Upper lobe of right lung (tissue), 1 donor: ENCODE measurements at regions not wholly inside any gene's neighbourhood (a gene's known extent, or its start where the extent isn't known, plus 50 kb on each side); places are given as distances from the start of the nearest gene placed in this dataset.

Experiments
- ATAC-seq: fragments of 200-7000 bp; cut with Tn5 transposase; one replicate; pipeline ENCODE4 v1.9.1; 2020; ENCODE audit warnings: mild to moderate bottlenecking, moderate library complexity
- DNase-seq: peaks from one replicate; pipeline ENCODE4 v3.0.0-alpha.2; 2020
- H3K27ac ChIP-seq: fragments of 200-600 bp; one replicate; pipeline ENCODE4 v1.8.0; 2022
- H3K27me3 ChIP-seq: fragments of 200-600 bp; one replicate; pipeline ENCODE4 v1.8.0; 2022; ENCODE audit warnings: mild to moderate bottlenecking
- H3K36me3 ChIP-seq: fragments of 200-600 bp; one replicate; pipeline ENCODE4 v1.8.0; 2022
- H3K4me1 ChIP-seq: fragments of 200-600 bp; one replicate; pipeline ENCODE4 v1.8.0; 2022
- H3K4me3 ChIP-seq: fragments of 200-600 bp; one replicate; pipeline ENCODE4 v1.8.0; 2022; ENCODE audit warnings: mild to moderate bottlenecking
- H3K9me3 ChIP-seq: fragments of 200-600 bp; one replicate; pipeline ENCODE4 v1.8.0; 2022
- intact Hi-C: fragments of 100-400 bp; cut with DNase I; formaldehyde crosslinking; loops from one replicate; pipeline ENCODE4 v1.11.0; 2022
- TF ChIP-seq, protein P1 (sequence below): fragments of 200-600 bp; IDR thresholded peaks from one replicate; pipeline ENCODE4 v1.8.0; 2022; ENCODE audit warnings: antibody characterized with exemption
- donor health status: DM: no; HTN: yes; CAD: no; lungs with severe emphysema.

DNA sequence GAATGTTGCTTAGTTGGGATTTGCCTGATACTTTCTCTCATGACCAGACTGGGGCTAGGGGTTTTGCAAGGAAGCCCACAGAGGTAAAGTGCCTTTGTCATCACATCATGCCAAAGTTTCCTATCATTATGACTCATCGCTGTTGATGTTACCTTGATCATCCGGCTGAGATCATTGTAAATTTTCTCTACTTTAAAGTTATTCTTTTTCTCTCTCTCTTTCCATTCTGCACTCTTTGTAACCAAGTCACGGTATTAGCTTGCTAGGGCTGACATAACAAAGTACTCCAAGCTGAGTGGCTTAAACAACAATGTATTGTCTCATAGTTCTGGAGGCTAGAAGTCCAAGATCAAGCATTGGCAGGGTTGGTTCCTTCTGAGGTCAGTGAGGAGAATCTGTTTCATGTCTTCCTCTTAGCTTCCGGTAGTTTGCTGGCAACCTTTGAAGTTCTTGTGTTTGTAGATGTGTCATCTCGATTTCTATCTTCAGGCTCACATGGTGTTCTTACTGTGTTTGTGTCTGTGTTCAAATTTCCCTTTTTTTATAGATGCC, 113.0 kb downstream of the DTHD1 start:
- no peak overlapping the region for H3K27ac ChIP-seq
- TF ChIP-seq, protein P1, sequence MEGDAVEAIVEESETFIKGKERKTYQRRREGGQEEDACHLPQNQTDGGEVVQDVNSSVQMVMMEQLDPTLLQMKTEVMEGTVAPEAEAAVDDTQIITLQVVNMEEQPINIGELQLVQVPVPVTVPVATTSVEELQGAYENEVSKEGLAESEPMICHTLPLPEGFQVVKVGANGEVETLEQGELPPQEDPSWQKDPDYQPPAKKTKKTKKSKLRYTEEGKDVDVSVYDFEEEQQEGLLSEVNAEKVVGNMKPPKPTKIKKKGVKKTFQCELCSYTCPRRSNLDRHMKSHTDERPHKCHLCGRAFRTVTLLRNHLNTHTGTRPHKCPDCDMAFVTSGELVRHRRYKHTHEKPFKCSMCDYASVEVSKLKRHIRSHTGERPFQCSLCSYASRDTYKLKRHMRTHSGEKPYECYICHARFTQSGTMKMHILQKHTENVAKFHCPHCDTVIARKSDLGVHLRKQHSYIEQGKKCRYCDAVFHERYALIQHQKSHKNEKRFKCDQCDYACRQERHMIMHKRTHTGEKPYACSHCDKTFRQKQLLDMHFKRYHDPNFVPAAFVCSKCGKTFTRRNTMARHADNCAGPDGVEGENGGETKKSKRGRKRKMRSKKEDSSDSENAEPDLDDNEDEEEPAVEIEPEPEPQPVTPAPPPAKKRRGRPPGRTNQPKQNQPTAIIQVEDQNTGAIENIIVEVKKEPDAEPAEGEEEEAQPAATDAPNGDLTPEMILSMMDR = no peak
- DNase-seq (no peak), ATAC-seq (no peak)
- intact Hi-C loops = no loop called here
- H3K27me3 ChIP-seq = no peaks in the 10 kb centered on the region
- no peaks in the 10 kb centered on the region for H3K9me3 ChIP-seq
- H3K4me1 ChIP-seq = no peaks in the 10 kb centered on the region
- H3K36me3 ChIP-seq = no peaks in the 10 kb centered on the region
- no peak overlapping the region for H3K4me3 ChIP-seq

DNA sequence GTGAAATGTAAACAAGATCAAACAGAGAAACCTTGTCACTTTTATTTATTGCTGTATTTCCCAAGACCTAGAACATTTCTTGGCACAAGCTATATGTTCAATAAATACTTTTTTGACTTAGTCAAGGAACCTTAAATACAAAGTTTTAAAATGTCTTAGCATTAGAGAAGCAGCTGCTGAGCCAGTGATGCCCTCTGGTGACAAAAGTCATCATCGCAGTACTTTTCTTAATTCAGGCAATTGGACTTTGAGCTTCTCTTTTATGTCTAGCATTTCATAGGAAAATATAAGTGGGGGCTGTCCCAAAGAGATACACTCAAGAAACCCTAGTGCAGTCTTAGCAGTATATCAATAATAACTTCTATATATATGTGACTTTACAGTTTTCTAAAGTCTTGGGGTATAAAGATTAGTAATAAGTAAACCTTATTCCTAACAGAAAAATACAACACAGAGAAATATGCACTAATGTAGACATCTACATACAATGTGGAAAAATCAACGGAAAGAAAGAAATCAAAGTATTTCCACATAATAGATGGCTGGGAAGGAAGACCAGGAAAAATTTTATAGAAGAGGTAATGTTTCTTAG, 118.4 kb downstream of the DTHD1 start:
- H3K4me3 ChIP-seq = no peak overlapping the region
- intact Hi-C loops = no loop called here
- TF ChIP-seq, protein P1 = peak; percentile 72
- no peaks in the 10 kb centered on the region for H3K27me3 ChIP-seq
- H3K27ac ChIP-seq = no peak overlapping the region
- H3K9me3 ChIP-seq = no peaks in the 10 kb centered on the region
- ATAC-seq (peak; percentile 58), DNase-seq (no peak)
- H3K36me3 ChIP-seq = no peaks in the 10 kb centered on the region
- no peaks in the 10 kb centered on the region for H3K4me1 ChIP-seq

DNA sequence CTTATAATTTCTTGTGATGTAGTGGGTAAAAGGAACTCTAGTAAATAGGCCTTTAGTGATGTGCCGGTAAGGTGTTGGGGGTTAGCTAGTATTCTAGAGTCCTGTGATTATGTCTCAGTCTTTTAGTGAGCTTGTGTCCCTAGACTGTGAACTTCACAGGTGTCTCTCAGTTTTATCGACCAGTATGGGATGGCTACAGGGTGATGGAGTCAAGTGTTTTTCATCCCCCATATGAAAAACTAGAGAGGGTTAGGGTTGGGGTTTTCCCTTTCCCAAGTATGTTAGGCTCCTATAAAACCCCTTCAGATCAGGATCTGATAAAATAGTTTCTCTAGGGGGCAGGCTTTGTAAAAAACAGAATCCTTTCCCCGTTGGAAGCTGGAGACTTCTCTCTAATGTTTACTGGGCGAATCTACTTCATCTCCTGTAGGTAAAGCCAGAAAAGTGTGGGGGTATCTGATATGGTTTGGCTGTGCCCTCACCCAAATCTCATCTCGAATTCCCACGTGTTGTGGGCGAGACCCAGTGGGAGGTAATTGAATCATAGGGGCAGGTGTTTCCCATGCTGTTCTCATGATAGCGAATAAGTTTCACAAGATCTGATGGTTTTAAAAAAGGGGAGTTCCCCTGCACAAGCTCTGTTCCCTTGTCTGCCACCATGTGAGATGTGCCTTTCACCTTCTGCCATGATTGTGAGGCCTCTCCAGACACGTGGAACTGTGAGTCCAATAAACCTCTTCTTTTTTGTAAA, 120.8 kb downstream of the DTHD1 start:
- TF ChIP-seq, protein P1 = no peak
- H3K36me3 ChIP-seq = no peaks in the 10 kb centered on the region
- H3K9me3 ChIP-seq = no peaks in the 10 kb centered on the region
- no peak overlapping the region for H3K27ac ChIP-seq
- H3K4me3 ChIP-seq = no peak overlapping the region
- no peaks in the 10 kb centered on the region for H3K4me1 ChIP-seq
- DNase-seq (no peak), ATAC-seq (no peak)
- intact Hi-C loops = no loop called here
- no peaks in the 10 kb centered on the region for H3K27me3 ChIP-seq

DNA sequence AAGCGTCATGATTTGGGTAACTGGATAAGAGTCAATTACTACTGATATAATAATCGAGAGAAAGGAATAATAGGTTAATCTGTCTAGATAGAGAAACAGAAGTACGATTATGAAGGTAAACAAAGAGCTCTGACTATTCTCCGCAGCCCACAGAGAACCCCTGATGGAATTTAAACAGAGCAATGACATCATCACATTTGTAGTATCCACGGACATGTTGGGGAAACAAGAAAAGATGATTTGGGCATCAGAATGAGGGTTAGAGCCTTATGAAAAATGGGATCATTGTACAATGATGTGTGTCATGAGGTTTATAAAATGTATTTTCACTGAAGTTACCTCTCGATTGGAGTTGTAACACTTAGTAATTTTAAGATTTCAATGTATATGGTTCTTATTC, 129.9 kb downstream of the DTHD1 start:
- ATAC-seq (no peak), DNase-seq (no peak)
- Histone ChIP-seq H3K27me3 (peaks cover 5% of the 10 kb centered on the region), H3K27ac (no peak overlapping the region), H3K4me3 (no peak overlapping the region), H3K9me3 (no peaks in the 10 kb centered on the region), H3K4me1 (no peaks in the 10 kb centered on the region), H3K36me3 (no peaks in the 10 kb centered on the region)
- intact Hi-C loops = no loop called here
- TF ChIP-seq, protein P1 = no peak

DNA sequence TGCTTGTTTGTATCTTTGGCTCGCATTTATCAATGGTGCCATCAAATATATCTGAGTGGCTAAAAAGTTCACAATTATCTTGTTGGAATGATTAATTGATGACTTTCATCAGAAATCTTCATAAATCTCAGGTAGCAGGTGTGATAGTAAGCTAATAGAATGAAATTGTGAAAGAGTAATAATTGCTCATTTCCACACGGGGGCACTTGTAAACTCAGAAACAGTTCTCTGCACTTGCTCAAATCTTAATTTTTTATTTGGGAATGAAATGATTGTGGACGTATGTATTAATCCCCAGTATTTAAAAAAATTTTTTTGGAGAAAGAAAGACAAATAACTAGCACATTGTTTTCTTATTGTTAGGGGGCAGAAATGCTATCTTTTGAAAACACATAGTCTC, 132.8 kb downstream of the DTHD1 start:
- Histone ChIP-seq H3K36me3 (no peaks in the 10 kb centered on the region), H3K4me3 (no peak overlapping the region), H3K27ac (no peak overlapping the region), H3K9me3 (no peaks in the 10 kb centered on the region), H3K27me3 (peaks cover 13% of the 10 kb centered on the region), H3K4me1 (no peaks in the 10 kb centered on the region)
- DNase-seq (no peak), ATAC-seq (no peak)
- TF ChIP-seq, protein P1 = peak; percentile 28
- intact Hi-C loops = no loop called here
